Erythroblast (primary cell): ENCODE measurements at regions not wholly inside any gene's neighbourhood (a gene's known extent, or its start where the extent isn't known, plus 50 kb on each side); places are given as distances from the start of the nearest gene placed in this dataset.

Experiments
- GATA1 ChIP-seq: IDR thresholded peaks from 2 replicates; pipeline ENCODE4 v1.6.1; 2011; ENCODE audit warnings: low read depth, mild to moderate bottlenecking, control low read depth, low read length, moderate library complexity
- POLR2A ChIP-seq: IDR thresholded peaks from 2 replicates; pipeline ENCODE4 v1.6.1; 2011; ENCODE audit warnings: mild to moderate bottlenecking, low read length

- TF ChIP-seq POLR2A (no peak), GATA1 (no peak)
Observed at GRCh38 chr4:162675661-162676060, 491.0 kb downstream of the NAF1 start.
